NCI-H2227 treated with DMSO at 0.1 percent for 48 hours (cell line): ENCODE measurements at regions not wholly inside any gene's neighbourhood (a gene's known extent, or its start where the extent isn't known, plus 50 kb on each side); places are given as distances from the start of the nearest gene placed in this dataset.

Experiments used
- DNase-seq: peaks from one replicate; lab custom pipeline; 2025; lab: John Stamatoyannopoulos, UW

GRCh38 chr18:26794230-26795101 is 71.0 kb downstream of the AQP4 start:
- no peak for DNase-seq

DNA sequence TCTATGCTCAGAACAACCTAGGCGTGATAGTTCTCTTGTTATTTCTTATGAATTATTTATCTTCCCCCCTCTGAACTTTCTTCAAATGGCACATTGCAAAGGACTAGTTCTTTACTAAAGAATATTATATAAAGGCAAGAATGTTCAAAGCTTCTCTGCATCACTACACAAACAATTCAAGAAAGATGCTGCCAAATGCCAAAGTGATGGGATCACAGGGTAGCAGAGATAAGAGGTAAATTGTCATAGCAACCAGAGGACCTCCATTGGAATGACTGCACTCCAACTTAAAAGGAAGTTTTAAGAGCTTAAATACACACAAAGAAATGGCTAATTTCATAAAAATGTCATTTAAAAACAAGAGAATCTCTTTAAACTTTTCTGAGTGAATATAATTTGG is 72.8 kb downstream of the AQP4 start:
- DNase-seq, result no peak

DNA sequence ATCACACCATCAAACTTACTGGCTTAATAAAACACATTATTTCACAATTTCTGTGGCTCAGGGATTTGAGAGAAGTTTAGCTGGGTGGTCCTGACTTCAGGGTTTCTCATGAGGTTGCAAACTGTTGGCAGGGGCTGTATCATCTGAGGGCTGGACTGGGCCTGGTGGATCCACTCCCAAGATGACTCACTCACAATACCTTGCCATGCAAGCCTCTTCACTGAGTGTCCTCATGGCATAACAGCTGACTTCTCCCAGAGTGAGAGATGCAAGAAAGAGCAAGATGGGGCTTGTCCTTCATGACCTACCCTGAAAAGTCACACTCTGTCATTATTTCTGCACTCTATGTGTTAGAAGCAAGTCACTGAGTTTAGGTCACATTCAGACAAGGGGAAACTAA is 73.8 kb downstream of the AQP4 start:
- DNase-seq, result no peak

DNA sequence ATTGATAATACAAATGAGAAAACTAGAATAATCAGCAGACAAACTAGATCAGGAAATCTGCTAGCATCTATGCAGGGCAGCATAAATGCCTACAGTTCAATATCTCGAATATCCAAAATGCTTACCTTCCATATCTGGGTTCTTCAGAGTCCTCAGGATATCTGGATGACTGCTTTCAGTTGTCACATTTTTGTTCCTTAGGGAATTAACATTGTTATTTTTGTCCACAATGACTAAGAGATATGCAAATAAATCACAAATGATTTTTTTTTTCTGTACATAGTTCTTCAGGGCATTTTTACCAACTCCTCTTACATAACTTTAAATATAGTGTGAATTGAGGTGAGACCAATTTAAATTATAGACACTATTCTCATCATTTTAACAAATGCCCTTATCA is 80.9 kb downstream of the AQP4 start:
- DNase-seq, result no peak

GRCh38 chr18:26783170-26783569 is 82.3 kb downstream of the AQP4 start:
- no peak for DNase-seq

DNA sequence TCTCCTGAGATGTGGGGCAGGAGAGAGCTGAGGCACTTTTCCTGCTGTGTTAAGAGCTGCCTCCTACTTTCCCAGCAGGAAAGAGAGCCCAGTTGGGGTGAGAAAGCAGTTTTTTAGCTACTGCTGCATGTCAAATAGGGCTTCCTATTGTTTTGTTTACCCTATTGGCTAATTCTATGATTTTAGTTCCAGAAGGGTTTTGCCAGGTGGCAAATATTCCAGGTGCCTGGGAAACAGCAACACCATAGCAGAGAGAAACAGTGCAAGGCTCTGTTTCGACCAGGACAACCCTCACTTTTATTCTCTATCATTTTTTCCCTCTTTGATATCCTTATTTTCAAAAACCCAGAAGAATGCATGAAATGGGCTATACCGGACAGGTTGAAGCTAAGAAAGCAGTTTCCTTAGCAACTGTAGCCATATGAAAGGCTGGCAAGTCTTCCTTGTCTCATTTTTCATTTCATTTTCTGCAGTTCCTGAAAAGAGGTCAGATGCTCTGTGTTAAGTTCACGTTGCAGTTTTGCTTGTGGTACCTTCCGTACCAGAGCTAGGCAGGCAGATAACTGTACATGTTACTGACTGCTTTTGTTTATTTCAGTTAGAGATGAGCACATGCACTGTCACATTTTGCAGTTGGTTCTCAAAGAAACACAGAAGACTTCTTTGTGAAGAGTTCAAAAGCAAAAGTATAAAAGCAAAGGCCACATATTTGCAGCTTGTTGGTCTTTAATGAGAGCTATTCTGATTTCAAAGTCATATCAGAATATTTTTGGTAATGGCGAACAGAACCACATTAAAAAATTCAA is 84.8 kb downstream of the AQP4 start:
- DNase-seq, result no peak

GRCh38 chr18:26778054-26778393 is 87.5 kb downstream of the AQP4 start:
- DNase-seq, result no peak

DNA sequence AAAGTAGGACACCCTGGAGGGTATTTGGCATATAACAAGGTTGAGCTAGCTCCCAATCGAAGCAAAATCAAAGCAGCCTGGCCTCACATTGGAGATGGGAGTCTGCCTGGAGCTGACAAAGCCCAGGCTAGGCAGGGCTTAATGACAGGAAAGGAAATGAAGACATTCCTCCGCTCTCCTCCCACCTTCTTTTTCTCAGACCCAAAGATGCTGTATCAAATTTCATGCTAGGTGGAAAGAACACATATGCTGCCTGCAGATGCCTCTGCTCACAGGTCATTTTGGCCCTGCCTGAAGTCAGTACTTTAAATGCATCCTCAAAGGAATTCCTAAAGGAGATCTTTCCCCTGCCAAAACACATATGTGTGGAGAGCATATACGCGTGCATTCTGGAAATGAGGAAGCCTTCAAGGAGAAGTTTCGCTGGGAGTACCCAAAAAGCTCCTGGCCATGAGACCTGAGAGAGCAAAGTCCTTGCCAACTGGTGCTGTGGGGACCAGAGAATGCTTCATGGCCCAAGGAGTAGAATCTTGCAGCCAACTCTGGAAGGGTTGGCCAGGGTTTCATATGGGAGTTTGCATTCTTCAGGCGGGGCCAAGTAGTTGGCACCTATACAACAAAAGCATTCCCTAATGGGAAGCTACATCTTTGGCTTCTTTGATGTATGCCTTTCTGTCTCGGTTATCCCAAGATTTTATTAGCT is 88.0 kb downstream of the AQP4 start:
- DNase-seq, result no peak

DNA sequence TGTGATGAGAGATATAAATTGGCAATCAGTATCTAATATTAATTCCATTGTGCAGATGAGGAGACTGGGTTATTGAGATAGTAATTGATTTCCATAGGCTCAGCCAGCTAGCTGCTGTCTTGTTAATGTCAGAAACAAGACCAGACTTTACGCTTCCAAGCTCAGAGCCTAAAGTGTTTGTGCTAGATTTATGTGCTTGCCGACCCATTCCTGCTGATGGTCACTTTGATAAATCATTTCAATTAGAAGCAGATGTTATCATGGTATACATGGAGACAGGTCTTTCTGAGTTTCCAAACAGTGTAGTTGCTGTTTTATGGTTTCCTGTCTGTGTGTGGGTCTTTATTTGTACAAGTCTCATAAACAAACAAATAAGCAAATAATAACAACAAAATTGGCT is 92.8 kb downstream of the AQP4 start:
- DNase-seq, result no peak

DNA sequence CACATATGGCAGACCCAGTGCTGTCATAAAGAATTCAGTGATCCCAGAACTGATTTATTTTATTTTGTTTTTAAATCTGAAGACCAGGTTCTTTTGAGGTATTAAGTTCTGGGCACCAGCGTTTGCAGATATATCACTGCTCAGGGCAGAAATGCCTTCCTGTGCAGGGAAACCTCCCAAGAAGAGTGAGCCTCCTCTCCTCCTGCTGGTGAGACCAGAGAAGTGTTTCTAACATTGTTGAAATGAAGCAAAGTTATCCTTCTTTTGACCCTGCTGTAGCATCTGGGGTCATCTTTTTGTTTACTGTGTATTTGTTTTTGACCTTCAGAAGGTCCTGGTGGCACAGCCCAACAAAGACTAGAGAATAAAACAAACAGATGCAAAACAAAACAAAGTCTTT is 94.0 kb downstream of the AQP4 start:
- DNase-seq, result no peak

DNA sequence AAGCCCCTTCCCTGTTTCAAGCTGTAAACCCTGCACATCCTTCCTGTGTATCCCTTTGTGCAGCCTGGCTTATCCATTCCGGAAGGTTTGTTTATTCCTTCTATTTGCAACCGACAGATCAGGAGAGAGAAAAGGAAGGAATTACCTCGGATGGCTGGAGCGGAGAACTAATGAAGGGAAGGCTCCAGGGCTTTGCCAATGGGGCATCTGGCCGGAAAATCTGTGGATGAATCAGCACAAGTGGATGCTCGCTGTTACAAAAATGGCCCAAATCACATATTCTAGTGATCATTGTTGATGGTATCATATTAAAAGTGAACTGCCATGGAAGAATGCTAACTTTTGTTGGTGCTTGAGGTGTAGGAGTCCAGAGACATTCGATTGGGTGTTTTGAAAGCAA is 97.1 kb downstream of the AQP4 start:
- DNase-seq, result no peak

DNA sequence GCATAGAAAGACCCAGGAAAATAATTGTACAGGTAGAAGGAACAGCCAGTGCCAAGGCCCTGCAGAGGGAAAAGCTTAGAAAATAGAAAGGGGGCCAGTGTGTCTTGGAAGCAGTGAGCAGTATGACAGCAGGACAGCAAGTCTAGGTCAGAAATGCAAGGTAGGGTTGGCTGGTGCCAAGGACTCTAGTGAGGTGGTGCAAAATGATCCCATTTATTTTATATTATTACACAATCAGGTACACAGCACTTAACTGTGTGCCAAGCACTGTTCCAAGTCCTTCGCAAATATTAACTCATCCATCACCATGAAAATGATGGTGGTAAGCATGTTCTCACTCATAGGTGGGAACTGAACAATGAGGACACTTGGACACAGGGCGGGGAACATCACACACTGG is 100.0 kb downstream of the AQP4 start:
- no peak for DNase-seq

GRCh38 chr18:26764586-26764985 is 100.9 kb downstream of the AQP4 start:
- no peak for DNase-seq

GRCh38 chr18:26764177-26764576 is 101.3 kb downstream of the AQP4 start:
- DNase-seq, result no peak

GRCh38 chr18:26763446-26764110 is 101.9 kb downstream of the AQP4 start:
- no peak for DNase-seq

GRCh38 chr18:26757263-26758019 is 108.1 kb downstream of the AQP4 start:
- no peak for DNase-seq

DNA sequence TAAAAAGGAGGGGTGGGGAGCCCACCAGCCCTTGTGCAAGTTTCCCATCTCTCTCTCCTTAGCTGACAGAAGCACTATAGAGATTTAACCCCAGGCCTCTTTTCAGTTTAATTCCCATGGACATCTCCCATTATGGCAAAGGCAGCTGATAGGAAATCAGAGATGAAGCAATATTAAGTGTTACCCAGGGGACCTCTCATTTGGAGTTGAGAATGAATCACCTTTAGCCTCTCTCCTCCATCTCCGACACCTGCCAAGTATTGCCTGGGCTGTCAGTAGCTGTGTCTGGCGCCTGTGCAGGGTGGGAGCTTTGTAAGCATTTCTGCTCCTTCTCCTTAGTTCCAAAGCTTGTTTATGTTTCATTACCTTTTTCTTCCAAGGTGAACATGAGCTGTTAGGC is 109.0 kb downstream of the AQP4 start:
- DNase-seq, result no peak

DNA sequence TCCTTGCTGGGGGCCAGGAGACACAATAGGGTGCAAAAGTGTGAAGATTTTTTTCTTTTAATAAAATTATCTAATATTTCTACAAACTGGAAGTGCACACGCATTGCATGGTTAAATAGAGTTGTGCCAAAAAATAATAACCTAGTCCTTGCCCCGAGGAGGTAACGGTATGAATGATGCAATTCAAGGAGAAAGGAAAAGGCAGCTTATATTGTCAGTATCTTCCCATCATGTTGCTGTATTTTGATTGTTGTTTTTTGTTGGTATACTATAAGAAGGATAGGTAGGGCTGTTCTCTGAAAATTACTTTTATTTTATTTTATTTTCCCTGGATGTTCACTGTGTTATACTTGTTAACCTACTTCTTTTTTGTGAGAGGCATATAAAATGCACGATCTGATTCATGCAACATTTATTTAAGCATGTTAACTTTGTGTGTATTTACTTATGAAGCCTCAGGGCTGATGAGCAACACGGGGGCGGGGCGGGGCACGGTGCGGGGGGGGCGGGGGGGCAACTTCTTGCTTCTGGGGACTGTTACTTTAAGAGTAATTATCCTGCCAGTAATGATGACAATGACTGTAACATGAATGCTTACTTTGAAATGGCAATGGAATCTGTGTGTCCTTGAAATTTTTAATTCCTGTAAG is 118.6 kb downstream of the AQP4 start:
- DNase-seq, result no peak

DNA sequence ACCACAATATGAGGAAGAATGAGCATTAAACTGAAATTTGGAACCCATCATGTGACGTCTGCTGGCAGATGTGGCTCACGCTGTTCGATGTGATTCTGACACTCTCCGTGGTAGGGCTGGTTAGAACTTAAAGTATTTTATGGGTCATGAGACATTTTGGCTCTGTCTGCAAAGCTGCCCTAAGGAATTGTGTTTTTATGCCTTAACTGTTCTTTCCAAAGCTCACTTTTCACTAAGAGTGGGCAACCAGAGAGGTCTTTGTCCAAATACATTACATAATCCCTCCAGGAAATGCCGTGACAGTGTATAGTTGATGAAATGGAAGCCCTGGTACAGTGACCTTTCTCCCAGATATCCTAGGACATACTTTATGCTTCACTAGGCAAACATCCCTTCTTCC is 119.1 kb downstream of the AQP4 start:
- DNase-seq, result no peak

GRCh38 chr18:26745288-26746181 is 120.0 kb downstream of the AQP4 start:
- DNase-seq, result no peak
